HG02870 (cell line): ENCODE measurements at regions not wholly inside any gene's neighbourhood (a gene's known extent, or its start where the extent isn't known, plus 50 kb on each side); places are given as distances from the start of the nearest gene placed in this dataset.

Experiments used
- ATAC-seq: cut with Tn5 transposase; IDR thresholded peaks from one replicate; pipeline ENCODE4 v1.9.1; 2021; ENCODE audit warnings: mild to moderate bottlenecking, moderate library complexity; ENCODE audit not compliant: unreplicated experiment

DNA sequence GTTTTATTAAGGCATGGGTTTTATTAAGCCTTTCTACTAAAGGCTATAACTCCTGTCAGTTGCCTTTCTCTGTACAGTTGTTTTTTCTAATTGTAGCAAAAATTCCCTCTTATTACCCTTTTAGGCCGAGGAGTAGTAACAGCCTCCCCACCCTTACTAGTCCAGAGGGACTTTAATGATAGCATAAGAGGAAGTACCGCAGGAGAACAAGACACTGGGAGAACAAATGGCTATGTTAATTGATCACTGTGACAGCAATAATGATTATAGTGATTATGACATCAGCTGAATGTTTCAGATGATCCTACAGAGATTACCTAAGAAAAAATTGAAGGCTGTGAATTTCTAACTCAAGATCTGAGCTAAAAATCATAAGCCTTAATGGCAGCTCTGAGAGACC is 383.0 kb upstream of the PTBP2 start:
- ATAC-seq: no peak

GRCh38 chr1:96340686-96341085 is 380.9 kb upstream of the PTBP2 start:
- no peak for ATAC-seq

GRCh38 chr1:96346719-96347118 is 374.9 kb upstream of the PTBP2 start:
- ATAC-seq: no peak

- no peak for ATAC-seq
Measured at GRCh38 chr1:96349896-96350295, 371.7 kb upstream of the PTBP2 start.

DNA sequence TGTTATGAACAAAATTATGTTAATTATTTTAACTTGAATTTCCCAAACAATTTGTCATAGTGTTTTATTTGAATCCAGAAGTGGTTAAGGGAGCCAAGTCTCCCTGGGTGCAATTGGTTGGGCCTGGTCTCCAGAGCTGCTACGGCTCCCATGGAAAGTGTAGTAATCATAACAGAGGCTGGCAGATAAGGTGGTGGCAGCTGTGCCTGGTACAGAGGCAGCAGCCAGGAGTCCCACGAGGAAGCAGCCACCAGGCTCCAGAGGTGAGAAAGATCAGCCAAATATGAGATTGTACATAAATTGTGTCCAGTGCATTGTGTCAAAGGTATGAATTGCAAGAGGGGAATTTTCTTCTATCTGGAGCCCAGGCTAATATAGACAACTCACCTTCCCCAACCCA is 368.9 kb upstream of the PTBP2 start:
- ATAC-seq: no peak

- no peak for ATAC-seq
Measured at GRCh38 chr1:96355521-96355920, 366.1 kb upstream of the PTBP2 start.

DNA sequence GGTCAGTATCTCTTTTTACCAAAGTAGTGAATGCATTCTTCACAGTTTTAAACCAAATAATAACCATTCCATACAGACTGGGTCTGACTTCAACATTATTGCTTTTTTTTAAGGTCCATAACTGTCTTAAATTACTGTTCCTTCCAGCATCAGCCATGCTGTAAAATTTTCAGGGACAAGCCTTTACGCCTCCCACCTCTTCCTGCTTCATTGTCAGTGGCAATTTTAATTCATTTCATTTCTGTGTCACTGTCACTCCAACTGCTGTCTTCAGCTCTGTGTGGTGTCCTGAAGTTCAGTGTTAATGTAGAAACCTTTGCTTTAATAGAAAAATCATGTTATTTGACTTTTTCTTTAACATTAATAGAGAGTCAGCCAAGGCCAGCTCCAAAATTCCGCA is 365.6 kb upstream of the PTBP2 start:
- ATAC-seq: no peak

GRCh38 chr1:96357141-96357765 is 364.3 kb upstream of the PTBP2 start:
- ATAC-seq: no peak

DNA sequence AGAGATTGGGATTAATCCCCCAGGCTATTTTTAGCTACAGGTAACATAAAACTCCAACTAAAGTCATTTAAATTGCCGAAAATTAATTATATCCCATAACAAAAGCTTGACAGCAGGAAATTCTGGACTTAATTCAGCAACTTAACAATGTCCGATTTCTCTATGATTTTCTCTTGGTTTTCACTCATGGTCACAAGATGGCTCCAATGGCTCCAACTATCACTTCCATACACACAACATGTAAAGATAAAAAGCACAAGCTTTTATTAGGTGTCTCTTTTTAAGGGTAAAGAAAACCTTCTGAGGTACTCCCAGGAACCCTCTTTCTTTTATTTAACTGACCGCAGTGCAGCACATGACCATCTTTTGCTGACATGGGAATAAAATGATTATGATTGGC is 363.5 kb upstream of the PTBP2 start:
- ATAC-seq: no peak

DNA sequence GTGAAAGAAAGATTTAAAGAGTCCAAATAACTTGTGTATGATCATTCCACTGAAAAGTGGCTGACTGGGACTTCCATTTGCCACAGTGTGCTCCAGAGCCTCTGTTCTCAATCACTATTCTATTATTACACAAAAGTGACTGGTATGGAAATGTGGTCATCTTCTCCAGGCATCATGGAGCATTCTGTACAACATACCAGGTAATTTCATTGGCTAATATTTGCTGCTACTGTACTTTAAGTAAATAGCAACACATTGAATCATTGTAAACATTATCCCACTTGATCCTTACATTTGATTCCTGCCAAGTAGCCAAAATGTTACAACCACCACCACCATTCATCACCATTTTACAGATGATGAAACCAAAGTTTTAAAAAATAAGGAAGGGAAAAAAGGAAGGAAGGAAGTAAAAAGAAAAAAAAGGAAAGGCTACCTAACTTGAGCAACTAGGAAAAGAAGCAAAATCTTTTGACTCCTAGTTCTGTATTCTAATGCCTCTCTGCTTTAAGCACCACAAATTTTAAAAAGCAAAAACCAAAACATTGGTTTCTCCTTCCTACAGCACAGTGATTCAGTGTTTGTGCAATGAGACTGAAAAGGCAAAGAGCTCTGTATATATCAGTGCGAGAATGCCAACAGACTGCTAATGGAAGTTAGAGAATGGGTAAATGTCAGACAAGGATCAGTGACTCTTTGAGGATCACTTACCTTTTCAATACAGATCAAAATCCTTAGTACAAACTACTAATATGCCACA is 361.4 kb upstream of the PTBP2 start:
- no peak for ATAC-seq

DNA sequence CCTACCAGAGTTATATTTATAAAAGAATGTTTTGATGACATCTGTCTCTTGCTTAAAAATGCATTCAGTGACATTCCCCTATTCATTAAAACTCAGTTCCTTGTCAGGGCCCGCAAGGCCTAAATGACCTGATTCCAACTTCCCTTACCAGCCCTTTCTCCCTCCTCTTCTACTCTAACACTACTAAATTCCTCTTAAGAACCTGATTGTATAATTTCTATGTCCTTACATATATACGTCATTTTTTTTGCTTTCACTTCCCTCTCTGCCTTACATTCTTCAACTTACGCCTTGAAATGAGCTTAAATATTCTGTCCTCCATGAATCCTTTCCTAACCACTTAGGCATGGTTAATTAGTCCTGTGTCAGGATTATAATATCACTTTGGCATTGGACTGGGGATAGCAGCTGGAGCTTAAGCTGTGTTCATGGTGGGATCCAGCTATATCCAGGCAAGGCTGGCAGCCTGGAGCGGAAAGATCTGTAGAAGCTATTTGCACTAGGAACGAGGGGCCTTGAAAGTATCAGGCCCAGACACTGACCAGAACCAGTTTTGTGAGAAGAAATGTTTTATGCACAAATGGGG is 360.2 kb upstream of the PTBP2 start:
- no peak for ATAC-seq

DNA sequence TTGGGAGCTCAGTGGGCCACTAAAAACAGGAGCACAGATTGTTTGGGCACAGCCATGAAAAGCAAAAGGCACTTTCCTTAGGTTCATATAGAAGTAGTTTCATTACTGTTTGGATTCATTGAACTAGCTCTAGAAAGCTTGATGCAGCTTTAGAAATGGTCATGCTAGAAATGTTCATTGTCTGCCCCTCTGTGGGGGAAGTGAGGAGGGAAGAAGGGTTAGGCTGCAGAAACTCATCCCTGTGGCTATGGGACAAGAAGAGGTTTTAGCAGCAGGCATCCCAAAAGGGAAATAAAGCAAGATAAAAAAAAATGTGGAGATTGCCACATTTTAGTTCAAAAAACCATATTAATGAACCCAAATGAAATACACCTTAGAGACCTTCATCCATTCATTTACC is 359.6 kb upstream of the PTBP2 start:
- no peak for ATAC-seq

GRCh38 chr1:96362623-96363022 is 359.0 kb upstream of the PTBP2 start:
- ATAC-seq: no peak

- ATAC-seq: no peak
Measured at GRCh38 chr1:96363826-96364225, 357.8 kb upstream of the PTBP2 start.

DNA sequence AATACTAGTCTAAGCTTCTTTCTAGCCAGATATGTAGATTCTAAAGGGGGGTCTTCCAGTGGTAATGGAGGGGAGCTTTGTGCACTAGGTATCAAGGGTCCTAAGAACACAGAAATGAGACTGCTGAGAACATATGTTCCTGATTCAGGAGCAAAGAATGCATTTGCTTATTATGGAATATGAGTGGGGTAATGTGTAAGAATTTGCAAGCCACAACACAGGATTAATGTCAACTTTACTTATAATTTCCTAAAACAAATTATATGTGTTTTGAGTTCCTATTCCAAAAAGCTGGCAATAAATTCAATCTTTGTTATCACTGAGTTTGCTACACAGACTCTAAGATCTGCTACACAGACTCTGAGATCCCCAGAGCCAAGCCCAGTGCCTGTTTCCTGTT is 357.0 kb upstream of the PTBP2 start:
- ATAC-seq: no peak

GRCh38 chr1:96365076-96365475 is 356.5 kb upstream of the PTBP2 start:
- ATAC-seq: no peak

DNA sequence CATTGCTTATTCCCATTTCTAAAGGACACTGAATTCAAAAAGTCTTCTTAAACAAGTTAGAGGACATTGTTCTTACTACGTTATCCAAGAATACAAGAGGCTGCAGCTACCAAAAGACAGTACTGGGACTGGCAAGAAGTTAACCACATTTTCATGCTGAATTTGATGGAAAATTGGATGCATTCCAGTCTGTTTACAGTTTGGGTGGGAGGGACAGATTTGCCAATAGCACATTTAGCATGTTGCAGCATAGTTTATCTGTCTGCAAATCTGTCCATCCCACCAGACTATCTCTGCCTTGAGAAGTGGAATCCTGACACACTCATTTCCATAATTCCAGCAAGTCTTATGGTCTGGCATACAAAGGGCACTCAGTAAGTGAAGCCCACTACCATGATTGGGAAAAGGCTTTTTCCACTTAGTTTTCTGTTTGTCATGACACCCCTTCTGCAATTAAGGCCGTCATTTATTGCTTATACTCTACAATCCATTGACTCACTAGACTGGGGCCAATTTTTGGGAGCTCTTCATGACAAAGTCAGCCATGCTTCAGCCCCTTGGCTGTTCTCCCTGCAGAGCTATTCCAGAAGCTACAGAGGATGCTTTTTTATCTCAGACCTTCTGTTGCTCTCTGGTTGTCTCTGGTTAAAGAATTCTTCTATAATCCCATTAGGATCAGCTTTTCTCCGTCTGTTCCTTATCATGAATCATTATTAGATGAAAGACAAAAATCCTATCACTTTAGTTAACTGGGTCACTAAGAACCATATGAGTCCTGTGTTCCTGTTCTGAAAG is 355.8 kb upstream of the PTBP2 start:
- ATAC-seq: no peak

DNA sequence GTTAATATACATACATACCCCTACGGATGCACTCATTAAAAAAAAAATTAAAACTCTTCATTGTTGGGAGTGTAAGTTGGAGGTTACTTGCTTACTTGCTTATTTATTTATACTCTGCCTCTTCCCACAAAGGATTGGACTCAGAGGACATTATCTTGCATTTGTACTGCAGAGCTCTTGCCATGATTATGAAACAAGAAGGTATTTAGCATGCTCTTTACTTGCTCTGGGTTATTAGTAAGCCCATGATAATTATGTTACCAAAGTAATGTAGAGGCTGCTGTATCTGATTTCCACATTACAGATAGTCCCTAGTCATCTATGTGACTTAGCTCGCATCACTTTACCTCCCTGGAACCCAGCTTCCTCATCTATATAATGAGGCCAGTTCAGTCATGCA is 355.1 kb upstream of the PTBP2 start:
- ATAC-seq: no peak

GRCh38 chr1:96367791-96368190 is 353.8 kb upstream of the PTBP2 start:
- no peak for ATAC-seq

DNA sequence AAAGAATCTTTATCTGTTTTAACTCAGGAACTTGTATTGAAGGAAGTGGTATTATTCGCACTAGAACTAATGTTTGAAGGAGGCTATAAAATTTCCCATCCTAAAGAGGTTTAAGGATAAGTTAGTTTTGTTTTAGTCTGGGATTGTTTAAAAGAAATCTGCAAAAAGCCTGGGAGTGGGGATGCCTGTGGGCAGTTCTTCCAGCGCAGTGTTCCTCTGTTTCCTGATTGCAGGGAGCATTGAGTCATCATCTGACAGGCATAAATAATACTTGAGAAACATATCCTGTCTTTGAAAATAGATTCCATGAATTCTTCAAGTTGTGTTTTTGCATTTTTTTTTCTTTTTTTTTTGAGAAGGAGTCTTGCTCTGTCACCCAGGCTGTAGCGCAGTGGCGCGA is 350.8 kb upstream of the PTBP2 start:
- ATAC-seq: no peak

- ATAC-seq: no peak
Measured at GRCh38 chr1:96372881-96373280, 348.7 kb upstream of the PTBP2 start.
